Germinal center (tissue), 1 donor: ENCODE measurements at regions not wholly inside any gene's neighbourhood (a gene's known extent, or its start where the extent isn't known, plus 50 kb on each side); places are given as distances from the start of the nearest gene placed in this dataset.
"Not testable (repeated sequence)": the region's sequence is repeated elsewhere in the genome, so short reads cannot be mapped to it uniquely, and the experiment has no call there.

Experiments used
- DNase-seq: peaks from one replicate; pipeline ENCODE4 v3.0.0; 2012; ENCODE audit warnings: mixed read lengths, low spot score

GRCh38 chr5:7306556-7306955 lies 89.4 kb upstream of the ADCY2 start:
- not testable (repeated sequence) for DNase-seq

DNA sequence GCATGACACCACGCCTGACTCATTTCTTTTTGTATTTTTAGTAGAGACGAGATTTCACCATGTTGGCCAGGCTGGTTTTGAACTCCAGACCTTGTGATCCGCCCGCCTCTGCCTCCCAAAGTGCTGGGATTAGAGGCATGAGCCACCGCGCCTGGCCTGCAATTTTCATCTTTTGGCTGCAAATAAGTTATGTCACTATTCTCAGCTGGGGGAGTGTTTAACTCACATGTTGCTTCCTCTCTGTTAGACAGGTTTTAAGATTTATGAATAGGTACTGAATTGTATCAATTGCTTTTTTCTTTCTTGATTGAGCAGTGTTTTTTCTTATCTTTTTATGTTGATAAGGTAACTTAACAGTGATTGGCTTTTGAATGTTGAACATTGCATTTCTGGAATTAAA lies 88.2 kb upstream of the ADCY2 start:
- not testable (repeated sequence) for DNase-seq

GRCh38 chr5:7309715-7310114 lies 86.2 kb upstream of the ADCY2 start:
- not testable (repeated sequence) for DNase-seq

DNA sequence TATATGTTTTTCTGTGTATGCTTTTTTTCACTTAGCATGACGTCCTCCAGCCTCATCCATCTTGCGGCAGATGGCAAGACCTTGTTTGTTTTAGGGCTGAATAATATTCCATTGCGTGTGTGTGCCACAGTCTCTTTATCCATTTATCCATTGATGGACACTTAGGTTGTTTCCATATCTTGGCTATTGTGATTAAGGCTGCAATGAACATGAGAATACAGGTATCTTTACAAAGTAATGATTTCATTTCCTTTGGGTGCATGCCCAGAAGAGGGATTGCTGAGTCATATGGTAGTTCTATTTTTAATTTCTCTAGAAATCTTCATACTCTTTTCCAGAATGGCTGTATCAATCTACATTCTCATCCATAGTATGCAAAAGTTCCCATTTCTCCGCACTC lies 85.3 kb upstream of the ADCY2 start:
- DNase-seq = not testable (repeated sequence)

GRCh38 chr5:7315118-7315517 lies 80.8 kb upstream of the ADCY2 start:
- DNase-seq = no peak

DNA sequence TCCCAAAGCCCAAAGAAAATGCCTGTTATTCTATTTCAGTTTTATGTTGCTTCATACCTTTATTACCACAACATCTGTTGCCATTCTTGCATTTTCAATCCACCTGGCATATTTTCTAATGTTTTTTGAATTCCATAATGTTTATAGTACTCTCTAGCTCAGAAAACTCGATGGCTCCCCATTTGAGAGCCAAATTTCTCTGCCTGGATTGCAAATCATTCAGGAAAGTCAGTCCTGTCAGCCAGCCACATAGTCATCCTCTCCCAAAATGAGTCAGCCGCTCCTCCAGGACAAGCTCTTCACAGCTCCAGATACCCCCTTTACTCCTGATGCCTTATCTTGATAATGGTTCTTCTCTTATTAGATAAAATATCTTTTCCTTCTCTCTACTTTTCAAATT lies 78.2 kb upstream of the ADCY2 start:
- DNase-seq = no peak

GRCh38 chr5:7320701-7321301 lies 75.1 kb upstream of the ADCY2 start:
- DNase-seq = no peak

- DNase-seq = no peak
Measured at GRCh38 chr5:7321724-7322123, 74.2 kb upstream of the ADCY2 start.

DNA sequence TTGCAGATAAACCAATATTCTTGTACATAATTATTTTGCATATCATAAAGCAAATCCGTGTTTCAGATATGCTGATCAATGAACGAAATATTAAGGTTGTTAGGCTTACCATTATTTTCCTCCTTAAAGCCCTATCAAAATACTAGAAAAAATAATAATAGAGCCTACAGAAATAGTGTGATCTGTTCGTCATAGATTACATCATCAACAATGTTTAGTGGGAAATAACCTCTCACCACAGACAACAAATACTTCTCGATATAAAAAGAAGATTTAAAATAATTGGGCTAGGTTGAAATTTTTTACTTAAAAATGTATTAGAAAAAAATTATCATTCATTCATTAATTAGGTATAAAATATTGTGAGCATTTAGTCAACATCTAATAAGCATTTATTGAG lies 71.0 kb upstream of the ADCY2 start:
- no peak for DNase-seq

- no peak for DNase-seq
Measured at GRCh38 chr5:7325975-7326913, 69.7 kb upstream of the ADCY2 start.

DNA sequence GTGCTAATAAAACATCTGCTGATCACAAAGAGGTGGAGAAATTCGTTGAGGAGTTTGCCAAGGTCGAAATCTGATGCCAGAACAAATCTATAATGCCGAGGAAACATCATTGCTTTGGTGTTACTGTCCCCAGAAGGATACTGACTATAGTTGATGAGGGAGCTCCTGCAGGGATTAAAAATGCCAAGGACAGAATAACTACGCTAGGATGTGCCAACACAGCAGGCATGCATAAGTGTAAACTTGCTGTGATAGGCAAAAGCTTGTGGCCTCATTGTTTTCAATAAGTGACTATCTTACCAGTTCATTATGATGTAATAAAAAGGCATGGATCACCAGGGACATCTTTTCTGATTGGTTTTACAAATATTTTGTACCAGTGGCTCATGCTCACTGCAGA lies 66.8 kb upstream of the ADCY2 start:
- DNase-seq = no peak

GRCh38 chr5:7329712-7330111 lies 66.2 kb upstream of the ADCY2 start:
- DNase-seq = no peak

DNA sequence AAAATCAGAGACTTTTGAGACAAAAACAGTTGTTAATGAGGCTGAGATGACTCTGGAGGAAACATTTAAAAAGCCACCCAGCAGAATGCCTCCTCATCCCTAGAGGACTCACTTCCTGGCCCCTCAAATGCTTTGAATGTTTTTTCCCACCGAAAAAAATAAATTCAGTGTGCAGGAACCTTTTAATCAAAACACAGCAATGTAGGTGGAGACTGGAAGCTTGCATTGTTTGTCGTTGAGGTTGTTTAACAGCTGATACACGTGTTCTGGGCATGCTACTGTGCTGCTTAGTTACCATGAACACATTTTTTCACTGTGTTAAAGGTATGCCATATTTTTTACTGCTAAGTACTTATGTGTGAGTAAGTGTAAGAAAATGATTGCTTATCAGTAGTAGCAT lies 65.7 kb upstream of the ADCY2 start:
- no peak for DNase-seq

DNA sequence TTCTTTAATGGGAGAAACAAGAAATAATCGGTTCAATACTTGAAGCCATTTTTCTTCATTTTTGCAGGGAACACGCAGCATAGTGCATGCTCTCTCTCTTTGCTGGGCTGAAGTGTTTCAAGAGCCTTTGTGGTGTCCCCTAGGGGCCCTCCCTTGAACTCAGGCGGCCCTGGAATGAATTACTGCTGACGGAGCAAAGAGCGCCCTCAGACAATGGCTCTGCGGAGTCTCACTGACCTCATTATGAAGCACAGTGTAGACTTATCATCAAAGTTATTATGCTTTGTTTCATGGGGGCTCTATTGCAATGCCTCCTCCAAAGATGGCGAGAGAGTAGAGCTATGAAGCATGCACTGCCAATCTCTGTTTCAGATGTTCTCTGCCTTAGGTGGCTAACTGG lies 64.8 kb upstream of the ADCY2 start:
- no peak for DNase-seq
